DMS 273 (cell line): ENCODE measurements at regions not wholly inside any gene's neighbourhood (a gene's known extent, or its start where the extent isn't known, plus 50 kb on each side); places are given as distances from the start of the nearest gene placed in this dataset.
A peak's percentile ranks its signal among the peaks of the same experiment; 100 is the strongest.
"Not testable (repeated sequence)": the region's sequence is repeated elsewhere in the genome, so short reads cannot be mapped to it uniquely, and the experiment has no call there.

Experiments used
- DNase-seq: peaks from one replicate; lab custom pipeline; 2025; ENCODE audit not compliant: unreplicated experiment; lab: John Stamatoyannopoulos, UW

DNA sequence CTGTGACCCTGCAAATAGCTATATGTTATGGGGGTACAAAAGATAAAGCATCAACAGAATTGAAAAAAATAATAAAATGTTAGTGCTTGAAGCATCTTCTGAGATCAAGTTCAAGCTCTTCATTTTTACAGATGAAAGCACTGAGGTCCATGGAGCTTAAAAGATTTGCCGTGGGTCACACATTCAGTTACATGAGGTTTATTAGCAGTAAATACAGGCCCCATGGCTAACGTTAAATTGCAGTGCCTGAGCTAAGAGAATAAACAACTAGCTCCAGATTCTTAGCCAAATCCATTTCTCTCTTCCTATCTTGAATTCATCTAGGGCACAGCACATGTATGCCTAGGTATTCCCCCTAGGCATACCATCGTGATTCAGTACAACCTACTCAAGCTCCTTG, 2052.7 kb upstream of the C9orf72 start:
- DNase-seq, result no peak

DNA sequence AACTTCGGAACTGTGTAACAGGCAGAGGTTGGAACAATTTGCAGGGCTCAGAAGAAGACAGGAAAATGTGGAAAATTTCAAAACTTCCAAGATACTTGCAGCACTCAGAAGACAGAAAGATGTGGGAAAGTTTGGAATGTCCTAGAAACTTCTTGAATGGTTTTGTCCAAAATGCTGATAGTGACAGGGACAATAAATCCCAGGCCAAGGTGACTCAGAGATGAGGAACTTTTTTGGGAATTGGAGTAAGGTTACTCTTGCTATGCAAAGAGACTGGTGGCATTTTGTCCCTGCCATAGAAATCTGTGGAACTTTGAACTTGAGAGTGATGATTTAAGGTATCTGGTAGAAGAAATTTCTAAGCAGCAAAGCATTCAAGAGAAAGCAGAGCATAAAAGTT, 2055.6 kb upstream of the C9orf72 start:
- DNase-seq, result not testable (repeated sequence)

GRCh38 chr9:29637471-29638237, 2064.4 kb upstream of the C9orf72 start:
- DNase-seq, result no peak

GRCh38 chr9:29640507-29640906, 2067.2 kb upstream of the C9orf72 start:
- no peak for DNase-seq

- no peak for DNase-seq
These were observed 2071.2 kb upstream of the C9orf72 start for GRCh38 chr9:29644514-29644913.

GRCh38 chr9:29647451-29647850, 2074.2 kb upstream of the C9orf72 start:
- DNase-seq, result no peak

DNA sequence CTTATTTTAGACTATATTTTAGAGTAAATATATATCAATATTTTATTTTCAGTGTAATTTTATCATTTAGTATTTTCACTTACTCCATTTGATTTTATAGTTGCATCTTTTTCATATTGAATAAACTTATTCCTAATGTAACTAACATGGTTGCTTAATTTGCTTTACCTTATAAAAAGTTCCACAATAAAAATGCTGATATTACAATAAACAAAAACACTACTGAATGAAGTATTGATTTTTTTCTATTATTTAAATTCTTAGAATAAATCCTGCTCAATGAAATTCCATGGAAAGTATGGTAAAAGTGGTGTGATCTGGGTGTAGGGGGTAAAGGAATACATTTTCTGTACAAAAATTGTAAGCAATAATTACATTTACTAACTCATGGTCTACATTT, 2074.9 kb upstream of the C9orf72 start:
- DNase-seq, result no peak

GRCh38 chr9:29648601-29649000, 2075.3 kb upstream of the C9orf72 start:
- no peak for DNase-seq

DNA sequence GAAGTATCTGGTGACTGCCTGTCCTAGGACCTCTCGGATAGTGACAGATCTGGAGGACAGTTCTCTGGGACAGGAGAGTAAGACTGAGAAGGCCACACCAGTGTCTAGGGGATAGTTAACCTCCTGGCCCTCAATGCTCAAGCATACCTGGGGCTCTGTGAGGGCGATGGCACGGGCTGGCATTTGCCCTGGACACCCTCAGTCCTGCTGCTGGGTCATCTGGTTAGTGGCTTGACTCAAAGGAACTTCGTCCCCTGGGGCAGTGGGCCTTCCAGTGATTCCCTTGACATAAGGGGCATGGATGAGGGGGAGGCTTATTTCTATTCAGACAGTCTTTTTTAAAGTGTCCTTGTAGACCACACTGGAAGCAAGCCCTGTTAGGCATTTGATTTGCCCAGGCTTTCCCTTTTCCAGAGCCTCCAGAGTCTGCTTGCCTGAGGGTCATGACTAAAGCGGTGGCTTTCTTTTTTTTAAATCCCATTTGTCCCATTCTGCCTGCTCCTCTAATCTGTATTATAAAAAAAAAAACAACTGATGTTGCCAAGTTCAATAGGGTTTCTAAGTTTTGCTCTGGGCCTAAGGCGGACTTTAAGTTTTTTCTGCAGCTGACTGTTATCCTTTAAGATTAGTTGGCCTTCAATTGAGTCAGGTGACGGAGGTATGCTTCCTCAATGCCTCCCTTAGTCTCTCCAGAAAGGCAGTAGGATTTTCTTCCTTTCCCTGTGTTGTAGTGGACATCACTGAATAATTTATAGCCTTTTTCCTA, 2083.5 kb upstream of the C9orf72 start:
- DNase-seq, result no peak

- DNase-seq, result no peak
These were observed 2084.5 kb upstream of the C9orf72 start for GRCh38 chr9:29657821-29658220.

DNA sequence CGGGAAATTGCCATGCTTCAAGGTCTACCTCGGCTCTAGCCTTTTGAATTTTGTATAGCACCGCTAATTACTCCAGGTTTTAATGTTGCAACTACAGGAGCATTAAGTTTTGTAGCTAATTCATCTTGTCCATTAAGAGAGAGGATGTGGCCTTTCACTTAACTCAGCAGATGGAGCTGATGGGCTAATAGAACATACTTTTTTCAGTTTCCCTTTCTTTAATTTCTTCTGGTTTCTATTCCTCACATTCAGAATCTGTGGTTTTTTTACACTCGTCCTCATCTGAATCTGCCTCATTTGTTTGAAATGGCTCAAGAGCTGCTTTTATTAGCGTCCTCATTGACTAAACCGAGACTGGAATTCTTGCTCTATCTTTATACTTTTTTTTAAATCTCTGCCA, 2085.7 kb upstream of the C9orf72 start:
- DNase-seq, result no peak

- DNase-seq, result no peak
These were observed 2086.5 kb upstream of the C9orf72 start for GRCh38 chr9:29659736-29660135.

- DNase-seq, result no peak
These were observed 2095.5 kb upstream of the C9orf72 start for GRCh38 chr9:29668732-29669131.

DNA sequence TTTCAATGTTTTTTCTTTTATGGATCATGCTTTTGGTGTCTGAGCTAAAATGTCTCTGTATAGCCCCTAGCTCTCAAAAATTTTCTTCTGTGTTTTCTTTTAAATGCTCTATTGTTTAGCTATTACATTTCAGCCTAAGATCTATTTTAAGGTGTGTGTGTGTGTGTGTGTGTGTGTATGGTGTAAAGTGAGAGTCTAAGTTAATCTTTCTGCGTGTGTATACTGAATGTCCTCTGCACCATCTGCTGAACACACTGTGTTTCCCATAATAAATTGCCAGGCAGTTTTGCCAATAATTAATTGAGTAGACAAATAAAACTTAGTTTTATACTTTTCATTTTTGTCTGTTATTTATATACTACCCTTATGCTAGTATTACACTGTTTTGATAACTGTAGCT, 2096.3 kb upstream of the C9orf72 start:
- DNase-seq, result no peak

- no peak for DNase-seq
These were observed 2112.2 kb upstream of the C9orf72 start for GRCh38 chr9:29685531-29685930.

GRCh38 chr9:29691145-29691544, 2117.9 kb upstream of the C9orf72 start:
- DNase-seq, result no peak

GRCh38 chr9:29691758-29692407, 2118.6 kb upstream of the C9orf72 start:
- DNase-seq, result peak; percentile 62

GRCh38 chr9:29697011-29697410, 2123.7 kb upstream of the C9orf72 start:
- DNase-seq, result no peak

DNA sequence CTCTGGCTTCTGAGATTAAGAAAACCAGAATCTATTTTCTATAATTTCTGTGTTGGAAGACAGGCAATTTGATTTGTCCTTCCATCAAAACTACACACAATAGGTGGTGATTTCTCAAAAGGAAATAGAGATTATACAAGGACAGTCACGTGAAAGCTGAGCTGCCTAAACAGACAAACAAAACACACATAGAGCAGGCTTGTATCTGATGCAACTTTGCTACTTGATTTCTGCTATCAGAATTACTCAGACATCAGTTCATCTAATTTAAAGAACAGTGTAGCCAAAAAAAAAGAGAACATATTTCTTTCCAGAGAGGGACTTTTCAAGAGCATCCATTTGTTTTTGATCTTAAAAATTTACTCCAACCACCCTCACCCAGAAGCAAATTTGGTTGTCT, 2128.3 kb upstream of the C9orf72 start:
- DNase-seq, result no peak

DNA sequence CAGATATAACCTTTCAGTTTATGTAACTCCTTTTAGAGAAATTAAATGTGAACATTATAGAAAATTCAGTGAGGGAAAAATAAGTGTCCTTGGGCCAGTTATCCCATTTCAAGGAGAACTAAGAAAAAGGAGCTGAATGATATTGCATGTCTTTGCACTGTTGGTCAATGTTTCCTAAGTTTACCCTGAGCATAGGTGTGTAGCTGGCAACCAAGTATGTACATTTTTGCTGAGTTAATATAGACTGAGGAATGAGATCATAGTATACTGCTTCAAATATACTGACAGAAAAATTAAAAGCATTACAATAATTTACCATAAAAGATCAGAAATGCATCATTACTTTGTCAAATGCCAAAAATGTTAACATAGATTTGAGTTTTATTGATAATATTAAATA, 2128.7 kb upstream of the C9orf72 start:
- DNase-seq, result no peak

GRCh38 chr9:29714860-29715259, 2141.6 kb upstream of the C9orf72 start:
- no peak for DNase-seq

DNA sequence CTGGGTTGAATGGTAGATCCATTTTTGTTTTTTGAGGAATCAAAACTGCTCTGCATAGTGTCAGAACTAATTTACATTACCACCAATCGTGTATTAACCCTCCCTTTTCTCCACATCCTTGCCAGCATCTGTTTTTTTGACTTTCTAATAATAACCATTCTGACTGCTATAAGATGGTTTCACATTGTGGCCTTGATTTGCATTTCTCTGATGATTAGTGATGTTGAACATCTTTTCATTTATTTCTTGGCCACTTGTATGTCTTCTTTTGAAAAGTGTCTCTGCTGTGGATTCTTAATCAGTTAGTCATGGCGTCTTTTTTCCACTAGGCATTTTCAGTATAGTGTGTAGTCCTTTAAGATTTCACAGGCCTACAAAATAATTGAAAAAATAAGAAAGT, 2144.3 kb upstream of the C9orf72 start:
- no peak for DNase-seq
